ENCODE measurements at regions not wholly inside any gene's neighbourhood (a gene's known extent, or its start where the extent isn't known, plus 50 kb on each side); places are given as distances from the start of the nearest gene placed in this dataset.
A peak's percentile ranks its signal among the peaks of the same experiment; 100 is the strongest.

DNA sequence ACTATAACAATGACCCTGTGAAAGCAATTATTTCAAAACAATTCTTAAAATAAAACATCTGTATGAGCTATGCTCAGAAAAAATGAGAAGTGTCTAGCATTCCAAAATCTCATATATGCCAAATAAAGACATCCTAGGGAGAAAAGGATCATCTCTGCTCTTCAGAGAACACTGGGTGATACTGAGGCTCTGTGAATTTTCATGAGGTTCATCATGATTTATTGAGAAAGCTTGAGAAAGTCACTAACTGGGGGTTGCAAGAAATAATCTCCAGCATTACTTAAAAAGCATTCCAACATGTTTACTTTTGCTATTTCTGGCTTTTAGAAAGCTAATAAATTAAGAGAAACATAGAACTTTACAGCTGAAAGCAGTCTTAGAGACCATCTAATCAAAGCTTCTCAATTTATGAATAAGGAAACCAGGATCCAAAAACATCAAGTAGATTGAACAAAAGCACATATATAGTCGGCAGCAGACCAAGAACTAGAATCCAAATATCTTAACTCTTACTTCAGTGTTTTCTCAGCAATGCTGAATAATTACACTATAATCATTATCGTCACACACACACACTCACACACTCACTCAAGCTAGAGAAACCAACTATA is 372.8 kb downstream of the NR2F1-AS1 start:
- intact Hi-C loops (cut with DNase I) = no loop called here
- H3K27me3 ChIP-seq (ENCODE audit: control insufficient read depth in 1 of 2, insufficient read depth in 2 of 2, low read length in 1 of 2) = no peaks in the 10 kb centered on the region
- H3K4me3 ChIP-seq (ENCODE audit: low read length in 2 of 2) = no peak overlapping the region
- H3K27ac ChIP-seq (ENCODE audit: low read depth in 1 of 2, low read length in 2 of 2) = no peak overlapping the region
- 17 to 25% methylated on average over 2 of the region's 2 CpGs for WGBS, 2 donors
- no peaks in the 10 kb centered on the region for H3K36me3 ChIP-seq (ENCODE audit: control insufficient read depth in 1 of 2, insufficient read depth in 2 of 2, low read length in 1 of 2)
- H3K9me3 ChIP-seq (ENCODE audit: control insufficient read depth, low read length) = peaks cover 2% of the 10 kb centered on the region
- no peaks in the 10 kb centered on the region for H3K4me1 ChIP-seq (ENCODE audit: control insufficient read depth in 1 of 2, insufficient read depth in 2 of 2, low read length in 2 of 2)
- no peak for DNase-seq
- no peak for ATAC-seq (ENCODE audit: low FRiP score)

DNA sequence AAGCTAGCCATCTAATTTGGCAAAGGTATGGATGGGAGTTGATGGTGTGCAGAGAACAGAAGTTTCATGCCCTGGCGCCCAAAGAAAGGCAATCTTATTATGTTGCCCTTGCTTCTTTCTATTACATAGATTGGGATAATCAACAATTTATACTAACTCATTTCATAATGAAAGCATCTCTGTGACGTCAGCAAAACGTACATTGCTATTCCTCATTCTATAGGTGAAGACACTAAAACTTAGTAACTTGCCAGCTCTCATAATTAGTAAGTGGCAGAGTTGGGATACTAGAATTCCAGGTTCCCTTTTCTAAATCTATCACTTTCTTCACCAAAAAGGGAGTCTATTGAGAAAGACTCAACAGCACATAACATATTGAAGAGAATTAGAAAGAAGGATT is 374.8 kb downstream of the NR2F1-AS1 start:
- ATAC-seq (ENCODE audit: low FRiP score) (no peak), DNase-seq (no peak)
- Histone ChIP-seq H3K4me3 (ENCODE audit: low read length in 2 of 2) (no peak overlapping the region), H3K9me3 (ENCODE audit: control insufficient read depth, low read length) (peaks cover 2% of the 10 kb centered on the region), H3K27ac (ENCODE audit: low read depth in 1 of 2, low read length in 2 of 2) (no peak overlapping the region), H3K4me1 (ENCODE audit: control insufficient read depth in 1 of 2, insufficient read depth in 2 of 2, low read length in 2 of 2) (no peaks in the 10 kb centered on the region), H3K27me3 (ENCODE audit: control insufficient read depth in 1 of 2, insufficient read depth in 2 of 2, low read length in 1 of 2) (no peaks in the 10 kb centered on the region), H3K36me3 (ENCODE audit: control insufficient read depth in 1 of 2, insufficient read depth in 2 of 2, low read length in 1 of 2) (no peaks in the 10 kb centered on the region)
- intact Hi-C loops (cut with DNase I) = no loop called here
- WGBS, 2 donors = 91% methylated on average over 3 of the region's 3 CpGs

DNA sequence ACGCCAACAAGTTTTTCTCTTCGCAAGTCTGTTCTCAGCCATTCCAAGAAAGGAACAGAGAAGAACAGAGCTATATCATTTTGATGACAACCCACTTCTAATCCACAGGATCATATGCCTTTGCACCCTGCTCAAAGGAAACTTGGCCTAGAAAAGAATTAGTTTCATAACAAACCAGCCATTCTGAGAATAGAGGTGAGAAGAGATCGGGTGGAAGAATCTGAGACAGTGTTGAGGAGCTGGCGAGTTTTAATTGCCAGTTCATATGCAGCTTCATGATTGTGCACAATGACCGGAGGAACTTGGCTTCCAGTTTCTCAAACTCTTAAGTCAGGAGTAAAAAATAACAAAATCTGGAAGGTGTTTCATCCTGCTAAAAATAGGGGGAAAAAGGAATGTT is 380.0 kb downstream of the NR2F1-AS1 start:
- no peak for DNase-seq
- Histone ChIP-seq H3K4me3 (ENCODE audit: low read length in 2 of 2) (no peak overlapping the region), H3K4me1 (ENCODE audit: control insufficient read depth in 1 of 2, insufficient read depth in 2 of 2, low read length in 2 of 2) (no peaks in the 10 kb centered on the region), H3K36me3 (ENCODE audit: control insufficient read depth in 1 of 2, insufficient read depth in 2 of 2, low read length in 1 of 2) (no peaks in the 10 kb centered on the region), H3K9me3 (ENCODE audit: control insufficient read depth, low read length) (no peaks in the 10 kb centered on the region), H3K27me3 (ENCODE audit: control insufficient read depth in 1 of 2, insufficient read depth in 2 of 2, low read length in 1 of 2) (no peaks in the 10 kb centered on the region), H3K27ac (ENCODE audit: low read depth in 1 of 2, low read length in 2 of 2) (no peak overlapping the region)
- ATAC-seq (ENCODE audit: low FRiP score) = no peak
- intact Hi-C loops (cut with DNase I) = no loop called here
- 73 to 74% methylated on average over 5 of the region's 5 CpGs for WGBS, 2 donors

DNA sequence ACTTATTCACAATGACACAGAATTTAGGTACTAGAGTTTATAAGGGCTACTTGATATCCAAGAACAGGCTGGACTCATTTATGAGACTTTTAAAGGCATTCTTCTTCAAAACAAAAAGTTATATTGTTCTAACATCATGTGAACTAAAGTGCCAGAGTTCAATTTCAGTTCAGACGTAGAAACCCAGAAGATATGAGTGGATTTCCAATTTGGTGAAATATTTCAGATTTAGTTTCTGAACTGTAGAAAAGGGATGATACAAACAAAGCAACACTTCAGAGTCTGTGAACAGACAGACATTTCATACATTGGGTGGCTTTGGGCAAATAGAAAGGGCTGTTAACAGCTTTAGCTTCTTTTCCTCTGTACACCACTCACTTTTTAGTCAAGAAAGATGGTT is 384.0 kb downstream of the NR2F1-AS1 start:
- intact Hi-C loops (cut with DNase I) = no loop called here
- Histone ChIP-seq H3K9me3 (ENCODE audit: control insufficient read depth, low read length) (no peaks in the 10 kb centered on the region), H3K4me3 (ENCODE audit: low read length in 2 of 2) (no peak overlapping the region), H3K27ac (ENCODE audit: low read depth in 1 of 2, low read length in 2 of 2) (no peak overlapping the region), H3K27me3 (ENCODE audit: control insufficient read depth in 1 of 2, insufficient read depth in 2 of 2, low read length in 1 of 2) (no peaks in the 10 kb centered on the region), H3K4me1 (ENCODE audit: control insufficient read depth in 1 of 2, insufficient read depth in 2 of 2, low read length in 2 of 2) (no peaks in the 10 kb centered on the region), H3K36me3 (ENCODE audit: control insufficient read depth in 1 of 2, insufficient read depth in 2 of 2, low read length in 1 of 2) (no peaks in the 10 kb centered on the region)
- no peak for ATAC-seq (ENCODE audit: low FRiP score)
- no peak for DNase-seq
- 47 to 52% methylated on average over 1 of the region's 1 CpG for WGBS, 2 donors

DNA sequence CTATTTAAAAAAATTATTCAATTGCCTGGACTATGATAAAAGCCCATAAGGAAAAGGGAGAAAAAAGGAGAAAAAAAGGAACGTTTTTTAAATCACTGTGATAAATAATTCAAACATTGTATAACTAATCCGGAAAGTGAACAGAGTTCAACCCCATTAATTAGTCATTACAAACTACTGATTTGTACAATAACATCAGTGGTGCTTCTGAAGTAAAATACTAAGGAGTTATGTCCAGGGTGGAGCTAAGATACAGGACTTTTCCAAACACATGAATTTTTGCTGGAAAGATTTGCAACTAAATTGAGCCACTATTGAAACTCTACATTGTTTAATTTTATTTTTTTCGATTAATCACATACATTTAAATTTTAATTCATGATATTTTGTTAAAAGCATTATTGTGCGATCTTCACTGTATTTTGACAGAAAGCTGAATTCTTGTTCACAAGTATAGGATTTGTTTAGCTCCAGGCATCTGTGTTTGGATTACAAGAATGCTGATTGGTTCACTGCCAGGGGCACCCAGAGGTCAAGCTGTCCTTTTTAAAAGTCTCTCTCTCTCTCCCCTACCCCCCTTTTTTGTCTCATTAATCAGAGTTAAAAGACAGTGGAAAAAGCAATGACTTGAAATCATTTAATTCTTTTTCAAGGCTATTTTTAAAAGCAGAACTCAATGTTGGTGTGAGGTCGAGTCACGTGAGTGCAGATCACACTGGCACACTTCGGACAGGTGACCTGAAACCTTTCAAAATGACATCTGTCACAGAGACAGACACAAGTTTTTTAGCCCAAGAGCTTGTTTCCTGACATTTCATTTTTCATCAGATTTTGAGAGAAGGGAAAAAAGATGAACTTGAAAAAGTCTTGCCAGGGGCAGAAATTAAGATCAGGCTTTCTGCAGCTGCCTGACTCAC is 387.3 kb downstream of the NR2F1-AS1 start:
- 26 to 36% methylated on average over 7 of the region's 7 CpGs for WGBS, 2 donors
- Histone ChIP-seq H3K27ac (ENCODE audit: low read depth in 1 of 2, low read length in 2 of 2) (no peak overlapping the region), H3K4me3 (ENCODE audit: low read length in 2 of 2) (peak overlapping the region in 1 of 2 donors; percentile 8), H3K36me3 (ENCODE audit: control insufficient read depth in 1 of 2, insufficient read depth in 2 of 2, low read length in 1 of 2) (no peaks in the 10 kb centered on the region), H3K4me1 (ENCODE audit: control insufficient read depth in 1 of 2, insufficient read depth in 2 of 2, low read length in 2 of 2) (no peaks in the 10 kb centered on the region), H3K27me3 (ENCODE audit: control insufficient read depth in 1 of 2, insufficient read depth in 2 of 2, low read length in 1 of 2) (no peaks in the 10 kb centered on the region), H3K9me3 (ENCODE audit: control insufficient read depth, low read length) (no peaks in the 10 kb centered on the region)
- ATAC-seq (ENCODE audit: low FRiP score) = no peak
- intact Hi-C loops (cut with DNase I) = no loop called here
- DNase-seq = no peak

DNA sequence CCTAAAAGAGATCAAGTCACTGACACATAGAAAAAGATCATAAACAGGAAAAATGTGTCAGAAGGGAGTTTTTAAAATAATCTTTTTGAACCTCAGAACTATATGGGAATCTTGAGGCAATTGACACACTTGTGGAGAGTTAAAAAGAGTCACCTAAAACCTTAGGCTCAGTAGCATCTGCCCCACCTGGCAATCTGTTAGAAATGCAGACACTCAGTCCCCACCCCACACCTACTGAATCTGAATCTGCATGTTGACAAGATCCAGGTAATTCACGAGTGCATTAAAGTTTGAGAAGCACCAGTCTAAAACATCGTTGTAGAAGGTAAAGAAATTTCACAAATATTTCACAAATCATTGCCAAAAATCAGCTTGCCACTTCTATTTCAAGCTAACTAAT is 388.3 kb downstream of the NR2F1-AS1 start:
- Histone ChIP-seq H3K4me1 (ENCODE audit: control insufficient read depth in 1 of 2, insufficient read depth in 2 of 2, low read length in 2 of 2) (no peaks in the 10 kb centered on the region), H3K36me3 (ENCODE audit: control insufficient read depth in 1 of 2, insufficient read depth in 2 of 2, low read length in 1 of 2) (no peaks in the 10 kb centered on the region), H3K27ac (ENCODE audit: low read depth in 1 of 2, low read length in 2 of 2) (no peak overlapping the region), H3K4me3 (ENCODE audit: low read length in 2 of 2) (no peak overlapping the region), H3K27me3 (ENCODE audit: control insufficient read depth in 1 of 2, insufficient read depth in 2 of 2, low read length in 1 of 2) (no peaks in the 10 kb centered on the region), H3K9me3 (ENCODE audit: control insufficient read depth, low read length) (no peaks in the 10 kb centered on the region)
- DNase-seq = no peak
- WGBS, 2 donors = 62 to 64% methylated on average over 2 of the region's 2 CpGs
- intact Hi-C loops (cut with DNase I) = no loop called here
- ATAC-seq (ENCODE audit: low FRiP score) = no peak

DNA sequence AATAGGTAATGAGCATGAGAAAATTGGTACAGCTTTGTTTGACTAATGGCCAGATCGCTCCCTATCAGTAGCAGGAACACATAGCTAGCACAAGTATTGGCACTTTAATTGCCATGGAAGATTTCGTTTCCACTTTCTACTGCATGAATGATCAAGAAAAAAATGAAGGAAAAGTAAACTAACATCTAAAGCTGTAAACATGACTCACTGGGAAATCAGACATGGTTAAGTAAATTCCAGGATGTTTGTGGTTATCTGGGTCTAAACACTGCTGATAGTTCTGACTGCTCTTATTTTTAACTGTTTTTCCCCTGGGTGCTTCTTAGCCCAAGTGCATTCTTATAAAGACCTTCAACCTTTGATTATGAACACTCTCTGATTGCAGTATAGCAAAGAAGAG is 388.9 kb downstream of the NR2F1-AS1 start:
- 53 to 58% methylated on average over 2 of the region's 2 CpGs for WGBS, 2 donors

DNA sequence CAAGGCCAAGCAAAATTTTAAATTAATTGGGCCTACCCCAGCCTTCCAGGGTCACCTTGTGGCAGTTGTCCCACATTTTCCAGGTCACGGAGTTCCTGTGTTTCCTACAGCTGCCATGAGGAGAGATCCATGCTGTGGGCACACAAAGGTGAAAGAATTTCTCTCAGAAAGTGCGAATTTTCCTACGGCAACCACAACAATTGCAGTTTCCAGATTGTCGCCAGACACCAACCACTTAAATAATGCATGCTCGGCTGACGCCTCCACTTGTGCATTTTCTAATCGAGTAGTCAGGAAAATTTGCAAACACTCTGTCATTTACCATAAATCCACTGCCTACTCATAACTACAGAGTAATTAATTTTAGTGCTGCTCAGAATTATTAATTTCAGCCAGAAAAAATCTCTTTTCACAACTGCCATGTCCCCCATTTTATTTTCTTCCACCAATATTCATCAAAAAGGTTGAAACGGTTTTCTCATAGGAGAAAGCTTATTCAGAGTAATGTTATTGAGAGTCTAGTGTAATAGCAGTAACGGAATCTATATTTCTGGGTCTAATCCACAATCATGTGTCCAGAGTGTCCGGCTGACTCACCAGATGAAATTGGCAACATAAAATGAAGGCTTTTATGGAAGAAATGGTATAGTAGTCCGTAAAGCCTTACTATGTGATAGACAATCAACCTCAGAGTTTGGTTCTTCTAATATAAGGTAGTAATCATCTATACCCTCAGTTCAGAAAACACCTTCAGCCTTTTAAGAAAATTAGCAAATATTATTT is 389.8 kb downstream of the NR2F1-AS1 start:
- Histone ChIP-seq H3K4me3 (ENCODE audit: low read length in 2 of 2) (no peak overlapping the region), H3K27ac (ENCODE audit: low read depth in 1 of 2, low read length in 2 of 2) (no peak overlapping the region), H3K9me3 (ENCODE audit: control insufficient read depth, low read length) (no peaks in the 10 kb centered on the region), H3K4me1 (ENCODE audit: control insufficient read depth in 1 of 2, insufficient read depth in 2 of 2, low read length in 2 of 2) (no peaks in the 10 kb centered on the region), H3K36me3 (ENCODE audit: control insufficient read depth in 1 of 2, insufficient read depth in 2 of 2, low read length in 1 of 2) (no peaks in the 10 kb centered on the region), H3K27me3 (ENCODE audit: control insufficient read depth in 1 of 2, insufficient read depth in 2 of 2, low read length in 1 of 2) (no peaks in the 10 kb centered on the region)
- no peak for ATAC-seq (ENCODE audit: low FRiP score)
- no peak for DNase-seq
- 92% methylated on average over 11 of the region's 11 CpGs for WGBS, 2 donors
- intact Hi-C loops (cut with DNase I) = no loop called here

More for the DNA sequence above, 388.9 kb downstream of the NR2F1-AS1 start:
- Histone ChIP-seq H3K27ac (ENCODE audit: low read depth in 1 of 2, low read length in 2 of 2) (no peak overlapping the region), H3K9me3 (ENCODE audit: control insufficient read depth, low read length) (no peaks in the 10 kb centered on the region), H3K4me3 (ENCODE audit: low read length in 2 of 2) (no peak overlapping the region), H3K4me1 (ENCODE audit: control insufficient read depth in 1 of 2, insufficient read depth in 2 of 2, low read length in 2 of 2) (no peaks in the 10 kb centered on the region), H3K27me3 (ENCODE audit: control insufficient read depth in 1 of 2, insufficient read depth in 2 of 2, low read length in 1 of 2) (no peaks in the 10 kb centered on the region), H3K36me3 (ENCODE audit: control insufficient read depth in 1 of 2, insufficient read depth in 2 of 2, low read length in 1 of 2) (no peaks in the 10 kb centered on the region)
- DNase-seq (no peak), ATAC-seq (ENCODE audit: low FRiP score) (no peak)
- intact Hi-C loops (cut with DNase I) = no loop called here
